Neuronal stem cell (in vitro differentiated cells): ENCODE measurements at regions not wholly inside any gene's neighbourhood (a gene's known extent, or its start where the extent isn't known, plus 50 kb on each side); places are given as distances from the start of the nearest gene placed in this dataset.

Experiments used
- DNase-seq: peaks from one replicate; pipeline ENCODE4 v3.0.0-alpha.2; 2013; ENCODE audit warnings: low spot score
- H2AFZ ChIP-seq: one replicate; pipeline ENCODE4 v1.6.1; 2013; ENCODE audit warnings: mild to moderate bottlenecking, low read length, inconsistent platforms
- H2AK5ac ChIP-seq: 2 replicates; pipeline ENCODE4 v1.6.1; 2013; ENCODE audit warnings: low read depth, mild to moderate bottlenecking, inconsistent platforms, low read length, moderate library complexity, mixed read lengths
- H2BK120ac ChIP-seq: 2 replicates; pipeline ENCODE4 v1.6.1; 2013; ENCODE audit warnings: low read depth, mild to moderate bottlenecking, inconsistent platforms, low read length, moderate library complexity, mixed read lengths
- H2BK12ac ChIP-seq: one replicate; pipeline ENCODE4 v1.6.1; 2013; ENCODE audit warnings: low read length, inconsistent platforms
- H2BK15ac ChIP-seq: 2 replicates; pipeline ENCODE4 v1.6.1; 2013; ENCODE audit warnings: mild to moderate bottlenecking, low read length, inconsistent platforms, mixed read lengths
- H2BK5ac ChIP-seq: one replicate; pipeline ENCODE4 v1.6.1; 2013; ENCODE audit warnings: inconsistent platforms, mild to moderate bottlenecking, low read length, moderate library complexity
- H3K14ac ChIP-seq: one replicate; pipeline ENCODE4 v1.6.1; 2013; ENCODE audit warnings: low read length, inconsistent platforms
- H3K18ac ChIP-seq: 2 replicates; pipeline ENCODE4 v1.6.1; 2013; ENCODE audit warnings: low read length, inconsistent platforms
- H3K23ac ChIP-seq: 2 replicates; pipeline ENCODE4 v1.6.1; 2013; ENCODE audit warnings: low read depth, mild to moderate bottlenecking, mixed read lengths, low read length, inconsistent platforms; ENCODE audit not compliant: poor library complexity
- H3K27ac ChIP-seq: replicated peaks from 3 replicates; pipeline ENCODE4 v1.5.1; 2013; ENCODE audit warnings: low read length, inconsistent platforms
- H3K27me3 ChIP-seq, 3 experiments: 2 replicates each; pipeline ENCODE4 v1.6.1; 2013; ENCODE audit warnings: low read length in 3 of 3, mild to moderate bottlenecking in 2 of 3, inconsistent platforms in 1 of 3, low read depth in 1 of 3, mixed read lengths in 1 of 3, moderate library complexity in 1 of 3; ENCODE audit not compliant: control insufficient read depth in 3 of 3, insufficient read depth in 3 of 3
- H3K36me3 ChIP-seq, 2 donors: replicated peaks in 1 of 2; 2 replicates each; pipeline ENCODE4 v1.6.1; 2013; ENCODE audit warnings: low read length in 2 of 2; ENCODE audit not compliant: control insufficient read depth in 2 of 2, insufficient read depth in 2 of 2
- H3K4ac ChIP-seq: 2 replicates; pipeline ENCODE4 v1.6.1; 2013; ENCODE audit warnings: inconsistent platforms, mild to moderate bottlenecking, low read length, moderate library complexity
- H3K4me1 ChIP-seq, 2 donors: 1 replicate in 1 of 2; 2 replicates in 1 of 2; pipeline ENCODE4 v1.6.1; 2013; ENCODE audit warnings: low read length in 2 of 2, low read depth in 1 of 2; ENCODE audit not compliant: control insufficient read depth in 2 of 2, insufficient read depth in 1 of 2
- H3K4me2 ChIP-seq: one replicate; pipeline ENCODE4 v1.6.1; 2013; ENCODE audit warnings: mild to moderate bottlenecking, low read length, inconsistent platforms; ENCODE audit not compliant: insufficient read depth, poor library complexity, severe bottlenecking
- H3K4me3 ChIP-seq, 2 donors: 2 replicates each; pipeline ENCODE4 v1.5.1; 2013; ENCODE audit warnings: low read length in 2 of 2, mild to moderate bottlenecking in 2 of 2, inconsistent platforms in 1 of 2, moderate library complexity in 1 of 2
- H3K79me1 ChIP-seq: one replicate; pipeline ENCODE4 v1.6.1; 2013; ENCODE audit warnings: low read depth, mild to moderate bottlenecking, inconsistent platforms, low read length, moderate library complexity
- H3K9ac ChIP-seq: one replicate; pipeline ENCODE4 v1.6.1; 2013; ENCODE audit warnings: mild to moderate bottlenecking, low read depth, low read length, inconsistent platforms; ENCODE audit not compliant: poor library complexity
- H3K9me3 ChIP-seq, 2 donors: replicated peaks in 1 of 2; 2 replicates each; pipeline versions ENCODE3 to v1.6.1; 2013; ENCODE audit warnings: low read length in 2 of 2, mild to moderate bottlenecking in 2 of 2, inconsistent platforms in 1 of 2, low read depth in 1 of 2, mixed read lengths in 1 of 2, moderate library complexity in 1 of 2; ENCODE audit not compliant: control insufficient read depth in 2 of 2, insufficient read depth in 1 of 2
- H4K8ac ChIP-seq: one replicate; pipeline ENCODE4 v1.6.1; 2013; ENCODE audit warnings: low read depth, mild to moderate bottlenecking, inconsistent platforms, low read length, moderate library complexity
- H4K91ac ChIP-seq: one replicate; pipeline ENCODE4 v1.6.1; 2013; ENCODE audit warnings: low read length, low read depth, mild to moderate bottlenecking, inconsistent platforms; ENCODE audit not compliant: poor library complexity
- WGBS, 2 donors: extraction: QIAGEN DNeasy Blood & Tissue Kit; methylation state at CpG; one replicate each; pipeline ENCODE4 v1.1.7; 2013; ENCODE audit warnings: missing lambda C conversion rate in 2 of 2, mixed read lengths in 1 of 2; ENCODE audit not compliant: insufficient read length in 2 of 2, insufficient replicate concordance in 1 of 2; ENCODE audit errors: extremely low coverage in 2 of 2; 5-methylcytosine and 5-hydroxymethylcytosine counted together

DNA sequence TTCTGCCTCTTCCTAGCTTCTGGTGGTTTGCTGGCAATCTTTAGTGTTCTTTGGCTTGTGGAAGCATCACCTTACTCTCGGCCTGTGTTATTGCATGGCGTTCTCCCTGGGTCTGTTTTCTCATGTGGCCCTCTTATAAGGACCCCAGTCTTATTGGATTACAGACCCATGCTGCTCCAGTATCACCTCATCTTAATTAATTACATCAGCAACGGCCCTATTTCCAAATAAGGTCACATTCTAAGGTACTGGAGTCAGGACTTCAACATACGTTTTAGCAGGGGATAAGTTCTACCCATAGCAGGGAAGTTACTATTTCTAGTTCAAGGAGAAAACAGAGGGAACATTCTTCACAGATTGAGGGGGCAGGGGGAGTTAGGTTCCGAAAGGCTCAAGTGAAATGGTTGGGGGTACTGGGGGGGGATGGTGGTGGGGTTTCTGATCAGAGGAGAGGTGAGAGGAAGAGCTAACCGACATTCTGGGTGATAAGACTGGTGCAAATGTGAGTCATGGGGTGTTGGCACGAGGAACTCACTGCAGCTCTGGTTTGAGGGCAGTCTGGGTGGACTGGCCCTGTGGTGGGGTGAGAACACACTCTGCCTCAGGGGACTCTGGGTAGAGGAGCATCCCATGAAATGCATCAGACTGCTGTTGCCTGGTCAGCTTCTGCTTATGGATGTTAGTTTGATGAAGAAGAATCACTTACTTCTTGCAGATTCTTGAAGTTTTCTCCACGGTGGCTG is 51.5 kb upstream of the ZBED5 start:
- Histone ChIP-seq H3K79me1 (no peaks in the 10 kb centered on the region), H2BK15ac (no peak overlapping the region), H2AK5ac (no peak overlapping the region), H3K9ac (no peak overlapping the region), H3K9me3 (no peaks in the 10 kb centered on the region), H3K4me1 (peaks cover 0 to 14% of the 10 kb centered on the region in 2 donors), H2BK12ac (no peak overlapping the region), H4K91ac (no peak overlapping the region), H3K4me2 (no peak overlapping the region), H3K18ac (no peak overlapping the region), H3K36me3 (no peaks in the 10 kb centered on the region), H3K23ac (no peak overlapping the region), H3K14ac (no peak overlapping the region), H3K27me3 (no peaks in the 10 kb centered on the region), H4K8ac (no peak overlapping the region), H2BK120ac (no peak overlapping the region), H3K4ac (no peak overlapping the region), H3K27ac (no peak overlapping the region), H3K4me3 (no peak overlapping the region), H2AFZ (peak overlapping the region; percentile 37), H2BK5ac (no peak overlapping the region)
- no peak for DNase-seq
- WGBS, 2 donors: no CpG with 5 or more reads among the region's 8 CpGs

GRCh38 chr11:10908215-10908951 is 50.5 kb upstream of the ZBED5 start:
- no peak overlapping the region for H3K4me3 ChIP-seq
- no peak overlapping the region for H4K8ac ChIP-seq
- peaks cover 0 to 2% of the 10 kb centered on the region in 2 donors for H3K9me3 ChIP-seq
- H3K14ac ChIP-seq: no peak overlapping the region
- no peak overlapping the region for H2BK12ac ChIP-seq
- no peak overlapping the region for H2BK120ac ChIP-seq
- H3K4ac ChIP-seq: no peak overlapping the region
- no peak for DNase-seq
- H2BK5ac ChIP-seq: no peak overlapping the region
- H3K4me2 ChIP-seq: no peak overlapping the region
- no peak overlapping the region for H2AK5ac ChIP-seq
- WGBS, 2 donors: no CpG with 5 or more reads among the region's 8 CpGs
- H3K18ac ChIP-seq: no peak overlapping the region
- H2BK15ac ChIP-seq: no peak overlapping the region
- H3K4me1 ChIP-seq: peaks cover 0 to 14% of the 10 kb centered on the region in 2 donors
- H3K27ac ChIP-seq: no peak overlapping the region
- H2AFZ ChIP-seq: peak overlapping the region; percentile 37
- no peaks in the 10 kb centered on the region for H3K27me3 ChIP-seq
- H3K23ac ChIP-seq: no peak overlapping the region
- no peak overlapping the region for H4K91ac ChIP-seq
- no peak overlapping the region for H3K9ac ChIP-seq
- no peaks in the 10 kb centered on the region for H3K79me1 ChIP-seq
- H3K36me3 ChIP-seq: no peaks in the 10 kb centered on the region
